HFF-Myc (cell line): ENCODE measurements at regions not wholly inside any gene's neighbourhood (a gene's known extent, or its start where the extent isn't known, plus 50 kb on each side); places are given as distances from the start of the nearest gene placed in this dataset.
A peak's percentile ranks its signal among the peaks of the same experiment; 100 is the strongest.

Source experiments
- DNase-seq: peaks from one replicate; pipeline ENCODE4 v3.0.0-alpha.2; 2011; ENCODE audit warnings: low read depth; ENCODE audit errors: extremely low read depth
- H3K4me3 ChIP-seq: replicated peaks from 2 replicates; pipeline ENCODE4 v1.5.1; 2011; ENCODE audit warnings: low read depth, mild to moderate bottlenecking, control low read depth, low read length
- TF ChIP-seq, protein P1 (sequence below): IDR thresholded peaks from 2 replicates; pipeline ENCODE4 v1.5.1; 2012; ENCODE audit warnings: mild to moderate bottlenecking, low read depth, low read length, control low read depth; ENCODE audit errors: missing control alignments

DNA sequence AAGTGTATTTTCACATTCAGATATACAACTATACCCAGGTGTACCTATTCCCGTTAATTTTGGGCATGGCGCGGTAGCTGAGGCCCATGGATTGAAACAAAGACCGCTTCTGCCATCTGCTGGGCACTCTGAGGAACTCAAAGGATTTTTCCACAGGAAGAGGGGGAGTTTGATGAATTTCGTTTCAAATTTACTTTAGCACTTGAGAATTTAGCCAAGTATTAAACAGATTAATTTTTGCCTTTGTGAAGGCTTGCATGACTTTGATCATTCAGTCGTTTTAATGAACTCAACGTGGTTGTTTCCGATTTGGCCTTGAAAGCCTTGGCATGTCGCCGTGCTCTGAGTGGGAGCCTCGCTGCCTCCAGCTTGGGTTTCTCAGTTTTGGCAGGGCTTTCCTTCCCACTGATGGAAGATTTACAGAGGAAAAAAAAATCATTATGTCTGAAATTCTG is 153.2 kb upstream of the DDHD1 start:
- TF ChIP-seq, protein P1, sequence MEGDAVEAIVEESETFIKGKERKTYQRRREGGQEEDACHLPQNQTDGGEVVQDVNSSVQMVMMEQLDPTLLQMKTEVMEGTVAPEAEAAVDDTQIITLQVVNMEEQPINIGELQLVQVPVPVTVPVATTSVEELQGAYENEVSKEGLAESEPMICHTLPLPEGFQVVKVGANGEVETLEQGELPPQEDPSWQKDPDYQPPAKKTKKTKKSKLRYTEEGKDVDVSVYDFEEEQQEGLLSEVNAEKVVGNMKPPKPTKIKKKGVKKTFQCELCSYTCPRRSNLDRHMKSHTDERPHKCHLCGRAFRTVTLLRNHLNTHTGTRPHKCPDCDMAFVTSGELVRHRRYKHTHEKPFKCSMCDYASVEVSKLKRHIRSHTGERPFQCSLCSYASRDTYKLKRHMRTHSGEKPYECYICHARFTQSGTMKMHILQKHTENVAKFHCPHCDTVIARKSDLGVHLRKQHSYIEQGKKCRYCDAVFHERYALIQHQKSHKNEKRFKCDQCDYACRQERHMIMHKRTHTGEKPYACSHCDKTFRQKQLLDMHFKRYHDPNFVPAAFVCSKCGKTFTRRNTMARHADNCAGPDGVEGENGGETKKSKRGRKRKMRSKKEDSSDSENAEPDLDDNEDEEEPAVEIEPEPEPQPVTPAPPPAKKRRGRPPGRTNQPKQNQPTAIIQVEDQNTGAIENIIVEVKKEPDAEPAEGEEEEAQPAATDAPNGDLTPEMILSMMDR = peak; percentile 59
- H3K4me3 ChIP-seq = peak overlapping the region; percentile 41
- no peak for DNase-seq

GRCh38 chr14:53304726-53305381 is 151.7 kb upstream of the DDHD1 start:
- H3K4me3 ChIP-seq = no peak overlapping the region
- TF ChIP-seq, protein P1 = no peak
- no peak for DNase-seq

DNA sequence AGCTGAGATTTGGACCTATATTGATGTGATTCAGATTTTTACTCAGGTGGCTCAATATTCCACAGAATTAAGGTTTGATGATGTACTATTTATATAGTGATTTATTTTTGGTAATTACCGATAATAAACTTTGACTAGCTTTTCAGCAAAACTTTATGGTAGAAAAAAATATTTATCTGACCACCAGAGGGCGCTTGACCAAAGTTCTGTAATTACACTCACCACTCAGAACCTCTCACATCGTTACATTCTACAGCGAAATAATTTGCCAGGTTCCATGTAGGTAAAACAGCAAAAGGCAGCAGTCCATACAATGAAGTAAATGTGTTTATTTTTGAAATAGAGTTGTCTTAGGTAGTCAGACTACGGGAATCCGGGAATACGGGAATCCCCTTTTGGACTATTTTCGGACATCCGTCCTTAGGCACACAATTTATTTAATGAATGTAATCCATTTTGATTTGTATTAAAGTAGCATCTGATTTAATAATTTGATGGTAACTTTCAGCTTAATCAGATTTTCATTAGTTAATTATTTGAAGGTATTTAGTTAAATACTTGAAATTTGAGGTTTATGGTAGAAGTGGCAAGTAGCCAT is 143.0 kb upstream of the DDHD1 start:
- TF ChIP-seq, protein P1 = peak; percentile 35
- H3K4me3 ChIP-seq = no peak overlapping the region
- DNase-seq = no peak

GRCh38 chr14:53295372-53295771 is 142.2 kb upstream of the DDHD1 start:
- TF ChIP-seq, protein P1 = no peak
- no peak for DNase-seq
- H3K4me3 ChIP-seq = no peak overlapping the region

- no peak for DNase-seq
- TF ChIP-seq, protein P1 = no peak
- no peak overlapping the region for H3K4me3 ChIP-seq
Measured at GRCh38 chr14:53286301-53286700, 133.2 kb upstream of the DDHD1 start.

- TF ChIP-seq, protein P1 = no peak
- H3K4me3 ChIP-seq = no peak overlapping the region
- DNase-seq = no peak
Measured at GRCh38 chr14:53285821-53286220, 132.7 kb upstream of the DDHD1 start.
